K562 (cell line): ENCODE measurements at regions not wholly inside any gene's neighbourhood (a gene's known extent, or its start where the extent isn't known, plus 50 kb on each side); places are given as distances from the start of the nearest gene placed in this dataset.

ENCODE experiments used
- BDP1 ChIP-seq: IDR thresholded peaks from 3 replicates; pipeline ENCODE4 v1.6.1; 2011; ENCODE audit not compliant: insufficient read length, insufficient read depth
- CHD1 ChIP-seq: fragments of 200-600 bp; sonication (generic); IDR thresholded peaks from one replicate; pipeline ENCODE4 v1.6.1; 2012; ENCODE audit warnings: mild to moderate bottlenecking, moderate library complexity, low read length, inconsistent platforms
- EP300 ChIP-seq: IDR thresholded peaks from 2 replicates; pipeline ENCODE4 v1.6.1; 2012; ENCODE audit warnings: low read length, improper control_type of control experiment
- EP400 ChIP-seq: fragments of 450-650 bp; IDR thresholded peaks from 2 replicates; pipeline ENCODE4 v1.6.1; 2017; ENCODE audit warnings: antibody characterized with exemption, mild to moderate bottlenecking, moderate library complexity
- ETV6 ChIP-seq, 3 experiments: fragments of 150-350 bp in 1 of 3; sonication (generic) in 1 of 3; formaldehyde crosslinking in 1 of 3; IDR thresholded peaks; 2 replicates each; pipeline versions ENCODE4 v1.6.1 to v1.8.0; 2014 to 2022; ENCODE audit warnings: borderline replicate concordance in 2 of 3, low read depth in 2 of 3, antibody characterized with exemption in 1 of 3, low read length in 1 of 3, mild to moderate bottlenecking in 1 of 3, missing genetic modification reagents in 1 of 3
- FOXK1 ChIP-seq: sonication (generic); formaldehyde crosslinking; IDR thresholded peaks from 2 replicates; pipeline ENCODE4 v1.8.0; 2022; ENCODE audit warnings: missing genetic modification reagents, mild to moderate bottlenecking, borderline replicate concordance
- FUS ChIP-seq: fragments of 200-400 bp; formaldehyde crosslinking; optimal IDR thresholded peaks from 2 replicates; pipeline ENCODE3; 2017; ENCODE audit warnings: low read depth, low read length
- HMG20A ChIP-seq: fragments of 450-650 bp; formaldehyde crosslinking; conservative IDR thresholded peaks from 2 replicates; pipeline ENCODE4 v1.4.0; 2020; ENCODE audit warnings: mild to moderate bottlenecking, mixed read lengths
- POLR2A ChIP-seq: fragments of 450-650 bp; conservative IDR thresholded peaks from 2 replicates; pipeline ENCODE4 v1.6.1; 2016
- SMARCA5 ChIP-seq: fragments of 450-650 bp; IDR thresholded peaks from 2 replicates; pipeline ENCODE4 v1.6.1; 2016
- ZNF23 ChIP-seq: fragments of 250-450 bp; sonication (Bioruptor Pico); IDR thresholded peaks from 2 replicates; pipeline ENCODE4 v1.4.0; 2020; ENCODE audit warnings: mild to moderate bottlenecking
- ZNF384 ChIP-seq: IDR thresholded peaks from 2 replicates; pipeline ENCODE4 v1.6.1; 2012; ENCODE audit warnings: low read depth, low read length, improper control_type of control experiment
- TF ChIP-seq, protein P1 (sequence below): sonication (generic); formaldehyde crosslinking; IDR thresholded peaks from 2 replicates; pipeline ENCODE4 v1.9.0; 2022; ENCODE audit warnings: mild to moderate bottlenecking, missing genetic modification reagents
- TF ChIP-seq, protein P2 (sequence below), 3 experiments: IDR thresholded peaks in 2 of 3; conservative IDR thresholded peaks in 1 of 3; 2 replicates each; pipeline ENCODE4 v1.5.1; 2011 to 2012; ENCODE audit warnings: low read length in 3 of 3, mild to moderate bottlenecking in 3 of 3, control low read depth in 2 of 3, improper control_type of control experiment in 1 of 3, inconsistent platforms in 1 of 3, low read depth in 1 of 3, mixed read lengths in 1 of 3, moderate library complexity in 1 of 3; ENCODE audit not compliant: insufficient read depth in 2 of 3

DNA sequence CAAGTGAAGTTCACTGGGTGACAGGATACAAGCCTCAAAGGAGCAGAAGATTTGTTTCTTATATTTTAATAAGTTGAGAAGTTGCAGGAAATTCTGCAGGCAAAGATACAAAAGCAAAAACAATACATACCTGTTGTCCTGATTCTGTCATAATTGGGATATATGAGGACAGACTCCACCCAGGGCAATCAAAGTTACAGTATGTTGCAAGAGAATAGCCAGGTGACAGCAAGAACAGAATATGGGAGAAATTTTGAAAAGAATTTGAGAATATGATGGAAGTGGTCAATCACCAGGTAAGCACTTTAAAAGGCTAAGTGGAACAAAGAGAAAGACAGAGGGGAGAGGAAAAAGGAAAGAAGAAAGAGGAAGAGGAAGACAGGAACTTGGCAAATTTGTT lies 607.6 kb upstream of the ADGRL4 start:
- TF ChIP-seq ETV6 (IDR thresholded peaks at IDR 0.05; ENCODE audit: borderline replicate concordance in 1 of 2, low read depth in 2 of 2, low read length in 1 of 2) (no peak), ETV6 (CRISPR knock-in tag; IDR thresholded peaks at IDR 0.05; ENCODE audit: borderline replicate concordance) (no peak), HMG20A (no peak), CHD1 (no peak), BDP1 (no peak), SMARCA5 (no peak), EP300 (no peak), EP400 (no peak), POLR2A (no peak), ZNF23 (CRISPR knock-in tag) (no peak), ZNF384 (no peak), FUS (no peak), FOXK1 (CRISPR knock-in tag) (no peak)
- TF ChIP-seq, protein P1, sequence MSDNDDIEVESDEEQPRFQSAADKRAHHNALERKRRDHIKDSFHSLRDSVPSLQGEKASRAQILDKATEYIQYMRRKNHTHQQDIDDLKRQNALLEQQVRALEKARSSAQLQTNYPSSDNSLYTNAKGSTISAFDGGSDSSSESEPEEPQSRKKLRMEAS: no peak
- TF ChIP-seq, protein P2, sequence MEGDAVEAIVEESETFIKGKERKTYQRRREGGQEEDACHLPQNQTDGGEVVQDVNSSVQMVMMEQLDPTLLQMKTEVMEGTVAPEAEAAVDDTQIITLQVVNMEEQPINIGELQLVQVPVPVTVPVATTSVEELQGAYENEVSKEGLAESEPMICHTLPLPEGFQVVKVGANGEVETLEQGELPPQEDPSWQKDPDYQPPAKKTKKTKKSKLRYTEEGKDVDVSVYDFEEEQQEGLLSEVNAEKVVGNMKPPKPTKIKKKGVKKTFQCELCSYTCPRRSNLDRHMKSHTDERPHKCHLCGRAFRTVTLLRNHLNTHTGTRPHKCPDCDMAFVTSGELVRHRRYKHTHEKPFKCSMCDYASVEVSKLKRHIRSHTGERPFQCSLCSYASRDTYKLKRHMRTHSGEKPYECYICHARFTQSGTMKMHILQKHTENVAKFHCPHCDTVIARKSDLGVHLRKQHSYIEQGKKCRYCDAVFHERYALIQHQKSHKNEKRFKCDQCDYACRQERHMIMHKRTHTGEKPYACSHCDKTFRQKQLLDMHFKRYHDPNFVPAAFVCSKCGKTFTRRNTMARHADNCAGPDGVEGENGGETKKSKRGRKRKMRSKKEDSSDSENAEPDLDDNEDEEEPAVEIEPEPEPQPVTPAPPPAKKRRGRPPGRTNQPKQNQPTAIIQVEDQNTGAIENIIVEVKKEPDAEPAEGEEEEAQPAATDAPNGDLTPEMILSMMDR (IDR thresholded peaks at IDR 0.05 in 2 of 3, conservative IDR thresholded peaks at IDR 0.05 in 1 of 3; ENCODE audit: insufficient read depth in 2 of 3, low read depth in 1 of 3, low read length in 3 of 3): no peak
